Activated CD8-positive, alpha-beta memory T cell treated with anti-CD3 and anti-CD28 coated beads, Interleukin-2, amount 50 U/mL, for 48 hours (primary cell): ENCODE measurements at regions not wholly inside any gene's neighbourhood (a gene's known extent, or its start where the extent isn't known, plus 50 kb on each side); places are given as distances from the start of the nearest gene placed in this dataset.

ENCODE experiments used
- DNase-seq: peaks from one replicate; pipeline ENCODE4 v3.0.0-alpha.2; 2020

DNA sequence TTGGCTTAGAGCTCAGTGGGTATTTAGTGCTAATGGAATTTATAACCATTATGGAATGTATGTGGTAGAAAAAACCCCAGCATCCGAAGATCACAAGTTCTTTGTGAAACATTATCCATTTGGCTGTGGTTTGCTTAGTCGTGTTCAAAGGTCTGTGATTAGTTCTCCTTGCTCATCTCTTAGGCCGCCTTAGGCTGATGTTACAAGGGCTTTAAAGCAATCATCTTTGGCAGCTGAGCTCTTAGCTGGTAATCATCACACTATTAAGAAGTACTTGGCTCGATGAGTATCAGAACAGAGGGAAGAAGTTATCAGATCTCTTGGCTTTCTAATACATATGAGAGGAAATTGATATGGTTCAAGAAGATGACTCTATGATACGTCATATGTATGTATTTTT, 124.1 kb upstream of the E2F7 start:
- no peak for DNase-seq

DNA sequence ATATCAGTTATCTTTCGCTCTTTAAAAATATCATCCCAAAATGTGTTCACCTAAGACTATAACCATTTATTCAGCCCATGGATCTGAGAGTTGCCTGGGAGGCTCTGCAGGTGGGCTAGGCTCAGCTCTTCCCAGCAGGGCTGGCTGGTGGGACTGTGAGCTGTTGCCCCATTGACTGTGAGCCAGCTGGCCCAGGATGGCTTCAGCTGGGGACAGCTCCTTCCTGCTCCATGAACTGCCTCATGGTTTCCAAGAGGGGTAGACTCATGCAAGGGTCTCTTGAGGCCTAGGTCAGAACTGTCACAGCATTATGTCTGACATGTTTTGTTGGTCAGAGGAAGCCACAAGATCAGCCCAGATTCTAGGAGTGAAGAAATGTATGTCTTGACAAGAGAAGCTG, 114.1 kb upstream of the E2F7 start:
- DNase-seq: no peak

DNA sequence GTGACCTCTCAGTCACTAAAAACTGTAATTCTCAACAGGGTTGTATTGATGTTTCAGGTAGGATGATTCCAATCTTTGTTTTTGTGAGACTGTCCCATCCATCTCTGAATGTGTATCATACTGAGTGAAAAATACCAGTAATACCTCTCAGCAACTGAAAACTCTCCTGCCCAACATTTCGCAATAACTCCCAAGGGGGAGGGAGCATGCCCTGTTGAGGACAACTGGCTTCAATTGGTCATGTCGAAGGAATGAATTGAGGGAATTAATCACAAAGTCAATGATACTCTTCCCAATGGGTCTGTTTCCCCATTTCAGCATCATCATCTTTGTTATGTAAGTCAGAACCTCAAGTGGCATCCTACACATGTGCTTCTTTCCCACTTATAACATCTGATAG, 102.4 kb upstream of the E2F7 start:
- DNase-seq: no peak

DNA sequence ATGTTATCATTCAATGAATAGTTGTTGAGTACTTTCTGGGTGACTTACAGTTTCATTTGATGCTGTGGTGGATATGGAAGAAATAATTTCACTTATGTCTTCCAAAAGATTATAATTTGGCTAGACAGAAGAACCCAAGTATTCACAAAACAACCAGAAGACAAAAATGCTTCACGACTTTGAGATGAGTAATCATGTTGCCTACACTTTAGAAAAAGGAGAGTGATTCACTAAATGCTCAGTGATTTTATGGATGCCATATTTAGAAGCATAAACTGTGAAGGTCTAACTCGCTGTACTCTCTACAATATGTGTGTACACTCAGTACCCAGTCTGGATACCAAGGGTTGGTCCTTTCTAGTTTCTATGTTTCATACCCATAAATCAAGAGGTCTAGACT, 101.3 kb upstream of the E2F7 start:
- DNase-seq: no peak

DNA sequence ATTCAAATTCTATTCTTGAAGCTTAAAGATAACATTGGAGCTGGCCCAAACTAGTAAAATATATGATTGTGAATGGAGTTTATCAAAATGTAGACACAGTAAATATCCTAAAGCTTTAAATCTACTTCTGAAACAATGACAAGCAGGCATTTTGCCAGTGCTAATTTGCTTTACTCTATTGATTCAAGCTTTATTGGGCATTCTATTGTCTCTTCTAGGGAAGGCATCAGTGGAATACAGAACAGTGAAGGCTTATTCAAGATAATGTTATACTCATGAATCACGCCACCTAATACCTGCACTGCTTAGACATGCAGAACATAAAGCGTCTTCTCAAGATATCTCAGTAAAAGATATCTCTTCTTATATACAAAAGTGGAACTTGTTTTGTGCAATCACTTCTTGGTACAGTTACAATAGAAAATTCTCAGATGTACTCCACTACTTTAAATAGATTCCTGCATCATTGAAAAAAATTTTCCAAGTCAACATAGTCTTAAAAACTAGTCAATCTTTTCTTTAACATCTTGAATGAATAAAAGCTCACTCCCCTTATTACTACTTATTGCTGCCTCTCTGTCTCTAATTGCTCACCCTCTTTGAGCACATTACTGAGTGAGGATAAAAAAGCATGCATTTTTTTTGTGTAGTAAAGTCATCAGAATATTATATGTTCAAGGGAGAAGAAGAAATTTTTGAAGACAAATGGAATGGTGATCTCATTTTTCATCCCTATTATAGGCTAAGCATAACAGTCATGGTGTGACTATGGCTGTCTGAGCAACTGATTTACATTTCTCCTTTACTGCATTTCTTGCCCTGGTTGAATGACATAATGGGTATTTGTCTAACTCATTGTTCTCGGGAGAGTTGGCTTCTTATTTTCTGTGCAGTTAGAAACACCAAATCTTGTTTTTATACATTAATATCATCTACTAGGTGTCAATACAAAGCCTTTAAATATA, 98.0 kb upstream of the E2F7 start:
- DNase-seq: no peak

DNA sequence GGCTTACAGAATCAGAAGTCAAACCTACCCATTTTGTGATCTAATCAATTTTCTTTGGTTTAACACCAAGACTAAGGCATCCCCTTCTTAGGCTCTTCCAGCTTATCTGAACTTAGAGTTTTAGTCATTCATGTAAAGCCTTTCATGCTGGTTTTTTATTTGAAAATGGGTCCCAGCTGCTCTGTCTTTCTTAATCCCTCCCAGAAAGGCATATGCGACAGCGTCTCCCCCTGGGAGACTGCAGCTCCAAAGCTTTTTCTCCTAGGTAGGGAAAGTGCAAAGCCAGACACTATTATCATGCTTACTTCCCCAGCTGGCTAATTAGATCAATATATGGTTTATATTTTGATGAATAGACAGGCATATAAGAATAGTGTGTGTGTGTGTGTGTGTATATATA, 96.6 kb upstream of the E2F7 start:
- DNase-seq: no peak

DNA sequence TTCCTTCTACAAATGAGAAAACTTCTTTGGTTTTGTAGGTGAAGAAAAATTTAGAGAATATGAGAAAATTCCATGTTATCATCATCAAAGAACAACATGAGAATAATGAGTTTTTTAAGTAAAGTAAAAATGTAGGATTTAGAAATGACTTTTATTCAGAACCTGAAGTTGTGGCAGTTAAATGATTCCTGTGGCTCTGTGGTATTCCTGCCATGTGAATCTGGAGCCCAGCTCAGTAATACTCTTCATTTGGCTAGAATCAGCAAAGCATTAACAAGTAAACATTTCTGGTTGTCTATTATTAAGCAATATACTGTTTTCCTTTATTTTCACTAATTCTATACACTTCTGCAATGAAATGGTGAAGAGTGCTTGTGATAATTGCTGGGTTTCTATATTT, 95.6 kb upstream of the E2F7 start:
- no peak for DNase-seq

DNA sequence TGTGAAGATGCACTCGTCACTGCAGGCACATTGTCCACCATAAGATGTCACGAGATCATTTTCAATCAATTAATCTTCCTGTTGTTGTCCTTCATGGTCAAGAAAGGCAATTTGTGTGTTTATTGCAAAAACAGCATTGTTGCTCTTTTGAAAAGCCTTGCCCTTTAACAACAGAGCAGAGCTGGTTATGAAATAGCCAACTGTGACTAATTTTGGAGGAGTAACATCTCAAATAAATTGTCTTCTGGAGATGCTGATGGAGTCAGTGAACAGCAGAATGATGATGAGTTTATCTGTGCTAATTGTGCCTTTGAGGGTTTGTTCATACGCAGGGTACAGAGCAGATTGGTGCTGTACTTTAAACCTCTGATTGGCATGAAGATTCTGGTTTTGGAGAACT, 88.3 kb upstream of the E2F7 start:
- no peak for DNase-seq

DNA sequence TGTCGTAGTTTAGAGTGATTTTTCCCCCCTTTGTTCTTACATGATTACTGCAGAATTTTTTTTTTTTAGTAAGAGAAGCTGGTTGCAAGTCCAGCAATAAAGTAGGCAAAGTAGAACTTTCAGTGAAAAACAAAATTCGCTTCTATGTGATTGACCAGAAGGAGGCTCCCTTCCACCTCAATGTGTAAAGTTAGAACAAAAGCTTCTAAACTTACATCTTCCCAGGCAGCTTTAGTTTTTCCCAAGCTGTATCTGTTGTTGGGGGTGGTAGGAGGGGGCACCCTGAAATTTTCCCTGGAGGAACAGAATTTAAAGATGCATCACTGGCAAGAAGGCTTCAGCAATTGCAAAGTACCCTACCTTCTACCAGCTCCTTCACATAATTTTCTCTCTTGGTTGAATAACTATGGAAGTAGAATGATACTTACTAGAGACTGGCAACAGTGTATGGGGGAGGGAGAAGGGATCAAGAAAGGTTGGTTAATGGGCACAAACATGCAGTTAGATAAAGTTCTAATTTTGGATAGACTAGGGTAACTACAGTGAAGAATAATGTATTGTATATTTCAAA, 87.3 kb upstream of the E2F7 start:
- no peak for DNase-seq

DNA sequence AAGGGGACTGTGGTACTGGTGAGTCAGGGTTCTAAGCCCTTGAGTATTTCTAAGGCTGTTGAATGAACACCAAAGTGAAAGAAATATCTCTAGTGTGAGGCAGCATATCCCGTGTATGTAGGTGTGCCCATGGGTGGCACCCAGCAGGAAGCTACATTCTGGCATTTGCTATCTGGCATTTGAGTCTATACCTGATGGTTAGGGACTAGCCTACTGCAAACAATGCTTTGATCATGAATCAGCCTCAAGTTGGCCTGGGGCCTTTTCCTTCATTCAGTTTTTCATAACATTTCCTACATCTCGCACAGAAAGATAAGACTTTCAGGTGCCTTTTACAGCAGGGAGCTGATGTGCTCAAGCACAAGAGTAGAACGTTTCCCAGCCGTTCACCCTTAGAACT, 85.7 kb upstream of the E2F7 start:
- no peak for DNase-seq

DNA sequence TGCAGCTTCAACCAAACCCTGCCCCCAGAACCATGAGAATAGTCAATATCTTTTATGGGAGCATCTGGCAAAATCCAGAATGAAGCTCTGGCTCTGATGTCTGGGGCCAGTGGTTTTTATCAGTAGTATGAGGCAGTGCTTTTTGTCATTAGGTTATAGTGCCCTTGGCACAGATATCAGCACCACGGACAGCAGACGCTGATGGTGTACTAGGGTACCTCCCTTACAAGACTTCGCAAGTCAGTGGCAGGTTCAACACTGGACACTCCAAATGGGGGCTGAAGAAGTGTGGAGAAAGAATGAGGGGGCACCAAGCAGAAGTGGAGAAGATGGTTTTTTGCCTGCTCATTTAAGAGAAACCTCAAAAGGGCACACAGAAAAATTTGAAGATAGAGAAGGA, 68.2 kb upstream of the E2F7 start:
- no peak for DNase-seq

DNA sequence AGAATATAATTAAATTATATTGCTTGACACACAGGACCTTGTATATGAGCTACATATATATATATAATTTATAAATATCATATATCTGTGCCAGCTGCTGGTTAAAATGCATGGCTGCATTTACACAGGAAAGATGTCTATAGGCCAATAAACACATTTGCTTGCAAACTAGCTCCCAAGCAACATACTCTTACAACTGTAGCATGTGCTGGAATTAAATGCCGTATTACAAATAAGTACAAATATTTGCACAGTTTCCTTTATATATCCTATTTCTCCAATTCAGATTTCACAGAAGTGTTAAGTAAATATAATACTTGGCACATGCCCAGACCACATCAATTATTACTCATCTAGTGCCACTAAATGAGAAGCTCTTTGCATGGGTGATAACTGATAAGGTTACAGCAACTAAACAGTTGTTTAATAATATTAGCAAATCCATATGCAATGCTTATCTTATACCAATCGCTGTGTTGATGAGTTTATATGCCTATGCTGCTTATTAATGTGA, 66.7 kb upstream of the E2F7 start:
- no peak for DNase-seq

DNA sequence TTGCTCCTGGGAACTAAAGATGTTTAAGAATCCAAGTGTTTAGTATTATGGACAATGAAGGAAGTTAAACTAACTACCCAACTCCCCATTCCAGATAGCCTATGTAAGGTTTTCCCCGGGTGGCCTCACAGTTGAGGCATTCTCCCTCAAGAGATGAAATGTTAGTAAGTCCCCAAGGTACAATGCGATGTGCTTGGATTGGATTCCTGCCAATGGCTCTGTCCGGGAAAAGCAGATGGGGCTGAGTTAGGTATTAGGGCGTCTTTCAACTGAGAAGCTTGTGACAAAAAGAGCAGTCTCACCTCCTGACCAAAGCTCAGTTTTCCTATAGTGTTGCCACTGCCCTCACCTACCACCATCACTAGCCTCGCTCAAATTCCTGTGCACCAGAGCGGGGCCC, 64.8 kb upstream of the E2F7 start:
- no peak for DNase-seq

DNA sequence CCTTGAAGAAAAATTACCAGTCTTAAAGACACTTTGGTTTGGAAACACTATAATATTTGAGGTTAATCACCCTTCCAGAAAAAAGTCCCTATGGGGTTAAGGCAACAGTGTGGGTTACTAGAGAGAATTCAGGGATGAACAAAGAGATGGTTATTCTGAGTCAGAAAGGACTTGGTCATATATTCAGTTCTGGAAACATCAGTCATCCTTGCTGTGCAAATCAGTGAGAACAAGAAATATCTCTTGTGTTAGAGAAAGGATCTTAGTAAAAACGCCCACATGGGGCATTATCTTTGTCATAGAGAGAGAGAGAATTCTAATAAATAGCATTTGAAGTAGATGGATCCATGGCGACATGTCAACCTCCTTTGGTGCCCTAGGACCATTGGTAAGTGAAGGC, 59.4 kb upstream of the E2F7 start:
- DNase-seq: no peak

DNA sequence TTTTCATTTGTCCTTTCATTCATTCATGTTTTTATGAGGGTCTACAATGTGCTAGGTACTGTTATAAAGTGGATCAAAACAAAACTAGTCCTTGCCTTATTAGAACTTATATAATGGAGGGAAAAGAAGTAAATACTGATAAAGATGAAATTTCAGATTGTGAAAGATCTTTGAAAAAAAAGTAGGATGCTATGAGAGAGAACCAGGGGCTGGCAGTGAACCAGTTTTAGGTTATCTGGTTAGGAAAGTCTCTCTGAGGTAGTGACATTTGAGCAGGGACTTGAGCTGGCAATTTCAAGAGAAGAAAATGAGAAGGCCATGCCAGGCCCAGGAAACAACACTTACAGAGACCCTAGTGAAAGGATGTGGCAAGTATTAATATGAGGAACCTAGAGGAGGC, 57.3 kb upstream of the E2F7 start:
- no peak for DNase-seq

DNA sequence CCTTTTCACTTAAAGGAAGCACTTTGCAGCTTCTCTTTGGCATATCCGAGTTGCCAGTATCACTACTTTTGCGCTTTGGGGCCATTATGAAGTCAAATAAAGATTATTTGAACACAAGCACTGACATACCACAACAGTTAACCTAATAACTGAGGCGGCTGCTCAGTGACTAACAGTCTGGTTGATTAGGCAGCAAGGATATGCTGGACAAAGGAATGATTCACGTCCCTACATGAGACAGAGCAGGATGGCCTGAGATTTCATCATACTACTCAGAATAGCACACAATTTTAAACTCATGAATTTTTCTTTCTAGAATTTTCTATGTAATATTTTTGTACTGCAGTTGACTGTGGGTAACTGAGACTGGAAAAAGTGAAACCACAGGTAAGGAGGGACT, 56.9 kb upstream of the E2F7 start:
- DNase-seq: no peak

DNA sequence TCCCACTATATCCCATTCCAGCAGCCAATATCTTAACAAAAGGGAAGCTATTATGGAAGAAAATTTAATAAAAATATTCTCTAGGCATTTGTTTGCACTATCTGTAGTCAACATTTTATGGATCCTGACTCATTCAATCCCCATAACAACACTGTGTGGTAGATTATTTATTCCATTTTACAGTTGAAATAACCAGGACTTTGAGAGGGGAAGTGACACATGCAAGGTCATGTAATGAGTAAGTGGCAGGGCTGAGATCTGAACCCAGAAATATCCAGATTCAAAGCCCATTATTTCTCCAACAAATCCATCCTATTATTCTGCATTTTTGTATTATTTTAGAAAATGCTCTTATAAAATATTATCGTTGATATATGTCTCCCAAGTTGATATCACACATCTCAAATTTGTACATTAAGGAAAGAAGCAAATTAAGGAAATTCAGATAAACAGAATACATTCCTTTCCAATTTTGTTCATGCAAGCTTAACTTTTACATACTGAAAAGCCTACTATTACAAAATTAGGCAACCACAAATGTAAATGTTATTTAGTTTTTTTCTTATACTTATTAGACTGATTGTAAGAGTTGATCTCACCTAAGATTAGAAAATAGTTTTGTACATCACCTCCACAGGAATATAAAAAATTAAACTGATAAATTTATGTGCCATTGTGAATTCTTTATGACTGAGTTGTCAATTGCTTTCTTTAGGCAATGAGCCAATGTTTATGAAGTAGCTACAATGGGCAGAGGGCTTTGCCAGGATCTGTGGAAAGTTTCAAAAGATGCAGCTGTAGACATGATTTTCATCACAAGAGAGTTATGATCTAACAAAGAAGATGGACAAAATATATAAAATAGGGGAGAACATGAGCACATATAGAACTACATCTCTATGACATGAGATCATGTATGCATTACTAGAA, 55.1 kb upstream of the E2F7 start:
- DNase-seq: no peak

DNA sequence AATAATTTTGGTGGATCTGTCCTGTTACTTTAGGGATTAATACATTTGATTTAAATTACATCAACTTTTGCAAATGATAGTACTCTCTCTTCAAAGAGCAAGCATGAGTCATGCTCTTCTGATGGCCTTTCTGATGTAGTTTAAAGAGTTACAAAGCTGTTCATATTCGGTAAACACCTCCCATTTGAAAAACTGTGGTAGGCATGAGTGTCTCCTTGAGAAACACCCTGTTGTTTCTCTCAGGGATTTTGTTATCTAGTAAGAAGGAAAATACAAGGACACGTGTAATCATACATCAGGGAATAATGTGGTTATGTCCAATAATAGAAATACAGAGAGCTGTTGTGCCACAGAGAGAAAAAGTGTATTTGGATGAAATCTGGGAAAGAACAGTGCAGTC, 53.3 kb upstream of the E2F7 start:
- no peak for DNase-seq

DNA sequence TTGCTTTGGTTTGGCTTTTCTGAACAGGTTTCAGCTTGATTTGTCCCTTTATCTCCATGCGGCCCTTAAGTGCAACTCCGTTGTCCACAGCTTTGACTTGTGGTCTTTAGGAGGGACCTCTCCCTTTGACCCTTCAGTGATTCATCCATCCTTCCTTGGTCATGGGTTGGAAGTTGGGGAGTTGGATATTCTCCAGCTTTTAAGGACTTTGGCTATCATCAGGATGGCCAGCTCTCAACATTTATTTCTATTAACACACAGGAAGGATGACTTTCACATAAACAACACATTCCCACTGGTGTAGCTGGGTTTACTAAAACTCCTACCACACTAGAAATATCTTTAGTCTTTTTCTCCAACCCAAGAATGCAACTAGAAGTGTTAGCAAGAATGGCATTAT, 50.9 kb upstream of the E2F7 start:
- DNase-seq: no peak

DNA sequence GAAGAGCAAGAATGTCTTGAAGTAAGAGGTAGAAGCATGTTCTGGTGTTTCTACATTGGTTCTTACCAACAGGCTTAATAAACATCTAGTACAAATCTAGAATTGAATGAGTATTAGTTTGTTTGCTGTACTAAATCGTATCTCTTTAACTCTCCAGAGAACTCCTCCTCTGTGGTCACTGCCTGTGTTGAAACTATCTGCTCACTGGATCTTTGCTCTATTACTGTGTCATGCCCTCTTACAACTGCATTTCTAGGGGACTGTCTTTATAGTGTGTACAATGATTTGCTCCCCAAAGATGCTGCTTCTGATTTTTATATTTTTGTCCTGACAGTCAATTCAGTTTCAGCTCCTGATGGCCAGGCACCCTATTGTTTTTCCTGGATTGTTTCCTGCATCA, 50.1 kb upstream of the E2F7 start:
- no peak for DNase-seq
